Ovary (tissue), 3 donors: ENCODE measurements at regions not wholly inside any gene's neighbourhood (a gene's known extent, or its start where the extent isn't known, plus 50 kb on each side); places are given as distances from the start of the nearest gene placed in this dataset.

Experiments
- CTCF ChIP-seq, 3 donors: fragments of 450-650 bp in 2 of 3; fragments of 200-600 bp in 1 of 3; IDR thresholded peaks; one replicate each; pipeline versions ENCODE4 v1.5.1 to v1.8.0; 2016 to 2022; ENCODE audit warnings: antibody characterized with exemption in 3 of 3, mild to moderate bottlenecking in 1 of 3
- EP300 ChIP-seq: sonication (generic); formaldehyde crosslinking; IDR thresholded peaks from one replicate; pipeline ENCODE4 v1.6.1; 2017; ENCODE audit warnings: antibody characterized with exemption
- POLR2A ChIP-seq: fragments of 450-650 bp; IDR thresholded peaks from one replicate; pipeline ENCODE4 v1.6.1; 2017; ENCODE audit warnings: antibody characterized with exemption, mild to moderate bottlenecking, moderate library complexity
- donor health status: DM: no; HTN: no; CAD: no.

DNA sequence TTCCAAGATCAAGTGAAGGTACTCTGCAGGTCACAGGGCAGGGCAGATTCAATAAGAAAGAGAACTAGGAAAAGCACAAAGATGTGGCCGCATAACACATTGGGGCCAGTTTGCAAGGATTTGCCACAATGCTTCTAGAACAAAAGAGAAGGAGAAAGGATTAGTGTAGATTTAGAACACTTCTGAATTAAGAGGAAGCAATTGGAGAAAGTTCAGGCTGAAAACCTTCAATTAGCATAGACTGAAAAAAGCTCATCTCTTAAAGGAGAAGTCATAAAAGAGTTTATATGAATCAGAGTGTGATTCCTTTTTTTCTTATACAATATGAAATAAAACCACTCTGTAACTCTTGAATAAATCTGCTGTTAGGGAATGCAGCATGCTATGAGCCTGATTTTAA lies 215.6 kb upstream of the FAT1 start:
- no peak for TF ChIP-seq CTCF (IDR thresholded peaks at IDR 0.05)
- no peak for TF ChIP-seq EP300
- TF ChIP-seq POLR2A: no peak
